PC-3 (cell line): ENCODE measurements at regions not wholly inside any gene's neighbourhood (a gene's known extent, or its start where the extent isn't known, plus 50 kb on each side); places are given as distances from the start of the nearest gene placed in this dataset.

Experiments
- EZH2 ChIP-seq: fragments of 300-600 bp; sonication (generic); IDR thresholded peaks from one replicate; pipeline ENCODE4 v1.6.1; 2017; ENCODE audit warnings: antibody characterized with exemption, mild to moderate bottlenecking, low read length; ENCODE audit not compliant: unreplicated experiment
- EZH2phosphoT487 ChIP-seq: fragments of 300-600 bp; sonication (generic); IDR thresholded peaks from 2 replicates; pipeline ENCODE4 v1.6.1; 2018; ENCODE audit warnings: mild to moderate bottlenecking, antibody characterized with exemption, low read length, borderline replicate concordance
- TF ChIP-seq, protein P1 (sequence below): fragments of 300-600 bp; sonication (generic); conservative IDR thresholded peaks from 2 replicates; pipeline ENCODE4 v1.5.1; 2017; ENCODE audit warnings: antibody characterized with exemption, low read depth, mild to moderate bottlenecking, low read length

DNA sequence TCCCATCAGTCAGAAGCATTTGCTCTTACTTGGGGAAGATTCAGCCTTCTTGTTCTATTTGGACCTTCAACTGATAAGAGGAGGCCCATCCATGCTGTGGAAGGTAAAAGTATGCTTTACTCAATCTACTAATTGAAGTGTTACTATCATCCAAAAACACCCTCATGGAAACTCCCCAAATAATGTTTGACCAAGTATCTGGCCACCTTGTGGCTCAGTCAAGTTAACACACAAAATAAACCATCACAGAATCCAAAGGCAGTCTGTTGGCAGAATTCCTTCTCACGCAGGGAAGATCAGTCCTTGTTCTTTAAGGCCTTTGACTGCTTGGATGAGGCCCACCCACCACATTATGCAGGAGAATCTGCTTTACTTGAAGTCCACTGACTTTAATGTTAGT, 531.2 kb upstream of the SMIM21 start:
- TF ChIP-seq, protein P1, sequence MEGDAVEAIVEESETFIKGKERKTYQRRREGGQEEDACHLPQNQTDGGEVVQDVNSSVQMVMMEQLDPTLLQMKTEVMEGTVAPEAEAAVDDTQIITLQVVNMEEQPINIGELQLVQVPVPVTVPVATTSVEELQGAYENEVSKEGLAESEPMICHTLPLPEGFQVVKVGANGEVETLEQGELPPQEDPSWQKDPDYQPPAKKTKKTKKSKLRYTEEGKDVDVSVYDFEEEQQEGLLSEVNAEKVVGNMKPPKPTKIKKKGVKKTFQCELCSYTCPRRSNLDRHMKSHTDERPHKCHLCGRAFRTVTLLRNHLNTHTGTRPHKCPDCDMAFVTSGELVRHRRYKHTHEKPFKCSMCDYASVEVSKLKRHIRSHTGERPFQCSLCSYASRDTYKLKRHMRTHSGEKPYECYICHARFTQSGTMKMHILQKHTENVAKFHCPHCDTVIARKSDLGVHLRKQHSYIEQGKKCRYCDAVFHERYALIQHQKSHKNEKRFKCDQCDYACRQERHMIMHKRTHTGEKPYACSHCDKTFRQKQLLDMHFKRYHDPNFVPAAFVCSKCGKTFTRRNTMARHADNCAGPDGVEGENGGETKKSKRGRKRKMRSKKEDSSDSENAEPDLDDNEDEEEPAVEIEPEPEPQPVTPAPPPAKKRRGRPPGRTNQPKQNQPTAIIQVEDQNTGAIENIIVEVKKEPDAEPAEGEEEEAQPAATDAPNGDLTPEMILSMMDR = peak; percentile 31; the same call in 1 of the 2 replicates
- TF ChIP-seq EZH2 = no peak
- TF ChIP-seq EZH2phosphoT487 = no peak
